ENCODE measurements at regions not wholly inside any gene's neighbourhood (a gene's known extent, or its start where the extent isn't known, plus 50 kb on each side); places are given as distances from the start of the nearest gene placed in this dataset.

DNA sequence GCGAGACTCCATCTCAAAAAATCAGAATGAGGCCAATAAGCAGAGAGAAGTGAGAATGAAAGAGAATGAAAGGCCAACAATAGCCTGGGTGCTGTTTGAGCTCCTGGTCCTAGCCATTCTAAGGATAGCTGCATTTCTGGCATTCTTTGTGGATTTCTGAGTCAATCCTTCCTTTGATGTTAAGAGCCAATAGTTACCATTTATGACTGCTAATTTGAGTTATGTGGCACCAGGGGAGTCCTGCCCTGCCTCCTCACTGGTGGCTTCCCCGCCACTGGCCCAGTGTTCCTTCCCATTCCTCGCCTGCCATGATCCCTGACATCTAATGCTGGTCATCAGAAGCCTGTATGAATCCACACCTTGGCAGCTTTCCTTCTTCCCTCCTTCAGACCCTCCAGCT is 991.2 kb downstream of the UQCRFS1 start:
- TF ChIP-seq, protein P1, sequence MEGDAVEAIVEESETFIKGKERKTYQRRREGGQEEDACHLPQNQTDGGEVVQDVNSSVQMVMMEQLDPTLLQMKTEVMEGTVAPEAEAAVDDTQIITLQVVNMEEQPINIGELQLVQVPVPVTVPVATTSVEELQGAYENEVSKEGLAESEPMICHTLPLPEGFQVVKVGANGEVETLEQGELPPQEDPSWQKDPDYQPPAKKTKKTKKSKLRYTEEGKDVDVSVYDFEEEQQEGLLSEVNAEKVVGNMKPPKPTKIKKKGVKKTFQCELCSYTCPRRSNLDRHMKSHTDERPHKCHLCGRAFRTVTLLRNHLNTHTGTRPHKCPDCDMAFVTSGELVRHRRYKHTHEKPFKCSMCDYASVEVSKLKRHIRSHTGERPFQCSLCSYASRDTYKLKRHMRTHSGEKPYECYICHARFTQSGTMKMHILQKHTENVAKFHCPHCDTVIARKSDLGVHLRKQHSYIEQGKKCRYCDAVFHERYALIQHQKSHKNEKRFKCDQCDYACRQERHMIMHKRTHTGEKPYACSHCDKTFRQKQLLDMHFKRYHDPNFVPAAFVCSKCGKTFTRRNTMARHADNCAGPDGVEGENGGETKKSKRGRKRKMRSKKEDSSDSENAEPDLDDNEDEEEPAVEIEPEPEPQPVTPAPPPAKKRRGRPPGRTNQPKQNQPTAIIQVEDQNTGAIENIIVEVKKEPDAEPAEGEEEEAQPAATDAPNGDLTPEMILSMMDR (IDR thresholded peaks at IDR 0.05; ENCODE audit: unreplicated experiment) = no peak
- Mint-ChIP-seq H3K36me3 (ENCODE audit: low read depth, unreplicated experiment) (no peaks in the 10 kb centered on the region), H3K4me1 (ENCODE audit: unreplicated experiment) (no peaks in the 10 kb centered on the region), H3K4me3 (ENCODE audit: unreplicated experiment) (no peak overlapping the region), H3K27me3 (ENCODE audit: unreplicated experiment) (peaks cover 2% of the 10 kb centered on the region), H3K27ac (ENCODE audit: unreplicated experiment) (no peak overlapping the region), H3K9me3 (ENCODE audit: unreplicated experiment) (no peaks in the 10 kb centered on the region)
- no peak for DNase-seq (ENCODE audit: low spot score)

DNA sequence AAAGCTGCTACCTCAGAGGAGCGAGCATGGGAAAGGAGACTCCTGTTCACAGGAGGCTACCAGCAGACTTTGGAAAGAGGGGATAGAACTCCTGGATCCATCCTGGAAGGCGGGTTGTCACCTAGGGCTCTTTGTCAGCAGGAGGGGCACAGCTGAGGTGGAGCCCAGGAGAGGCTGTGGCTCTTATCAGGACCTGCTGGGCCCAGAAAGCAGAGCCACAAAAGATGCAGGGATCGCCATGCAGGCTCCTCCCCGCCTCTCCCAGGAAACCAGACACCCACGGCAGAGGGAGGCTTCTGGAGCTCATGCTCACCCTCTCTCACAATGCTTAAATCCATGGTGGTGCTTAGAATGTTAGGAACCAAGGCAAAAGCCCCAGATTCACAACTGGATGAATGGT is 994.2 kb downstream of the UQCRFS1 start:
- H3K27me3 Mint-ChIP-seq (ENCODE audit: unreplicated experiment) = peaks cover 2% of the 10 kb centered on the region
- H3K36me3 Mint-ChIP-seq (ENCODE audit: low read depth, unreplicated experiment) = no peaks in the 10 kb centered on the region
- no peaks in the 10 kb centered on the region for H3K9me3 Mint-ChIP-seq (ENCODE audit: unreplicated experiment)
- DNase-seq (ENCODE audit: low spot score) = no peak
- TF ChIP-seq, protein P1 (IDR thresholded peaks at IDR 0.05; ENCODE audit: unreplicated experiment) = no peak
- no peak overlapping the region for H3K27ac Mint-ChIP-seq (ENCODE audit: unreplicated experiment)
- H3K4me3 Mint-ChIP-seq (ENCODE audit: unreplicated experiment) = no peak overlapping the region
- no peaks in the 10 kb centered on the region for H3K4me1 Mint-ChIP-seq (ENCODE audit: unreplicated experiment)

DNA sequence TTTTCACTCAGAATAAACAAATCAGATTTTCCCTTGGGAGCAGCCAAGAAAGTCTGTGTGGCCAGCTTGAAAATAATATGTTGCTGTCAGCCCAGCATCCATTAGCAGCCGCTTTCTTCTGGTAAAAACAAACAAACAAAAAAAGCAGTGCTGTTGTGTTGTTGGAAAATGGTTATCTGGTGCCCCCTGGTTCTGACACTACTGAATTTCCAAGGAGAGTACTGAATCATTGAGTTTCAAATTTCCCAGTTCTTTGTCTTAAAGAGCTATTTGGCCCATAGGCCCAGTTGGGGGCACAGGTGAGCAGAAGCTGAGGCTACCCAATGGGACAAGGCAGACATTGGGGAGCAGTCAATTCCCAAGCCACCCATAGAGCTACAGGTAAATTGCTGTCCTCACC is 995.9 kb downstream of the UQCRFS1 start:
- TF ChIP-seq, protein P1 (IDR thresholded peaks at IDR 0.05; ENCODE audit: unreplicated experiment) = no peak
- no peaks in the 10 kb centered on the region for H3K9me3 Mint-ChIP-seq (ENCODE audit: unreplicated experiment)
- H3K27me3 Mint-ChIP-seq (ENCODE audit: unreplicated experiment) = no peaks in the 10 kb centered on the region
- no peaks in the 10 kb centered on the region for H3K4me1 Mint-ChIP-seq (ENCODE audit: unreplicated experiment)
- H3K27ac Mint-ChIP-seq (ENCODE audit: unreplicated experiment) = no peak overlapping the region
- DNase-seq (ENCODE audit: low spot score) = no peak
- H3K4me3 Mint-ChIP-seq (ENCODE audit: unreplicated experiment) = no peak overlapping the region
- H3K36me3 Mint-ChIP-seq (ENCODE audit: low read depth, unreplicated experiment) = no peaks in the 10 kb centered on the region

DNA sequence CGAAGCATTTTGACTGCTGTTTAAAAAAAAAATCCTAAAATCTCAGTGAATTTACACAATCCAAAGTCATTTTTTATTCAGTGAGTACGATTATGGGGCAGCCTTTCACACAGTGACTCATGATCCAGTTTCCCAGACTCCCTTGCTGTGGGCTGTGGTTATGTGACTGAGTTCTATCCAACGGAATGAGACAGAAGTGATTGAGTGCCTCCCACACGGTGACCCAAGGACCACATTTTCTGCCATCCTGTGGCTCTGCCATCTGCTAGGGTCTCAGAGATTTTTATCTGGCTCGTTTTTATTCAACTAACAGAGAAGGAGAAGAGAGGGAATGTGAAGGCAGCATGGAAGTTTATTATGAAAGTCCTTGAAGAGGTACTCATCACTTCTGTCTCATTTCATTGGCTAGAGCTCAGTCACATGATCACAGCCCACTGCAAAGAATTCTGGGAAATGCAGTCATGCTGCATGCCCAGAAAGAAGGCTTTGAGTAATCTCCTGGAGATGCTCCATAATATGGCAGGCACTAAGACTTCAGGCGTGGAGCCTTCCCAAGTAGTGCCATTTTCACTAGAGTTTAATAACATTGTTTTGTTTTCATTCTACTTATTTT is 999.4 kb downstream of the UQCRFS1 start:
- DNase-seq (ENCODE audit: low spot score) = no peak
- Mint-ChIP-seq H3K9me3 (ENCODE audit: unreplicated experiment) (no peaks in the 10 kb centered on the region), H3K27ac (ENCODE audit: unreplicated experiment) (no peak overlapping the region)

DNA sequence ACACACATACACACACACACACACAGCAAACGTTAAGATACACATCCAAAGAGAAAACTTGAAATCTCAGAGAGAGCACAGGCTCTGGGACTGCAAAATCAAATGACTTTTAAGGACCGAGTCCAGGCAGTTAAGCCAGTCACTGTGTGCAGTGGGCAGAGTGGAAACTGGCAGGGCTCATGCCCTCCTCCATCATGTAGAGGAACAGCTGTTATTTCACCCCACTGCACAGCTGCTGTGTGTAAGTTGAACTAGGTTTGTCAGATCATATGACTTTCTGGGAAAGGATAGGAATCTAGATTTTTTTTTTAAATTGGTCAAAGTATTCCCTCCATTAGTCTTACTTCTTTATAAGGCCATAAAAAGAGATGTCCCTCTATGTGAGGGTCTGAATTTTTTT is 1002.1 kb downstream of the UQCRFS1 start:
- Mint-ChIP-seq H3K4me3 (ENCODE audit: unreplicated experiment) (no peak overlapping the region), H3K27me3 (ENCODE audit: unreplicated experiment) (peaks cover 6% of the 10 kb centered on the region), H3K4me1 (ENCODE audit: unreplicated experiment) (no peaks in the 10 kb centered on the region), H3K27ac (ENCODE audit: unreplicated experiment) (no peak overlapping the region), H3K36me3 (ENCODE audit: low read depth, unreplicated experiment) (peaks cover 3% of the 10 kb centered on the region), H3K9me3 (ENCODE audit: unreplicated experiment) (no peaks in the 10 kb centered on the region)
- DNase-seq (ENCODE audit: low spot score) = no peak
- TF ChIP-seq, protein P1 (IDR thresholded peaks at IDR 0.05; ENCODE audit: unreplicated experiment) = no peak

More for the DNA sequence above, 999.4 kb downstream of the UQCRFS1 start:
- Mint-ChIP-seq H3K4me1 (ENCODE audit: unreplicated experiment) (no peaks in the 10 kb centered on the region), H3K36me3 (ENCODE audit: low read depth, unreplicated experiment) (no peaks in the 10 kb centered on the region), H3K27me3 (ENCODE audit: unreplicated experiment) (no peaks in the 10 kb centered on the region), H3K4me3 (ENCODE audit: unreplicated experiment) (no peak overlapping the region)
- TF ChIP-seq, protein P1 (IDR thresholded peaks at IDR 0.05; ENCODE audit: unreplicated experiment) = no peak
